DND-41 (cell line): ENCODE measurements at regions not wholly inside any gene's neighbourhood (a gene's known extent, or its start where the extent isn't known, plus 50 kb on each side); places are given as distances from the start of the nearest gene placed in this dataset.

Source experiments
- CTCF ChIP-seq: IDR thresholded peaks from 2 replicates; pipeline ENCODE4 v1.5.1; 2012; ENCODE audit warnings: borderline replicate concordance, low read length, moderate library complexity, mild to moderate bottlenecking; ENCODE audit not compliant: poor library complexity, severe bottlenecking; ENCODE audit errors: extremely low read depth
- EZH2 ChIP-seq: IDR thresholded peaks from 3 replicates; pipeline ENCODE4 v1.6.1; 2012; ENCODE audit warnings: borderline replicate concordance, low read depth, mild to moderate bottlenecking, moderate library complexity, low read length, inconsistent platforms; ENCODE audit not compliant: severe bottlenecking

GRCh38 chr3:21229426-21230135 lies 521.4 kb downstream of the ZNF385D start:
- TF ChIP-seq CTCF: no peak
- no peak for TF ChIP-seq EZH2
